ENCODE measurements at regions not wholly inside any gene's neighbourhood (a gene's known extent, or its start where the extent isn't known, plus 50 kb on each side); places are given as distances from the start of the nearest gene placed in this dataset.

DNA sequence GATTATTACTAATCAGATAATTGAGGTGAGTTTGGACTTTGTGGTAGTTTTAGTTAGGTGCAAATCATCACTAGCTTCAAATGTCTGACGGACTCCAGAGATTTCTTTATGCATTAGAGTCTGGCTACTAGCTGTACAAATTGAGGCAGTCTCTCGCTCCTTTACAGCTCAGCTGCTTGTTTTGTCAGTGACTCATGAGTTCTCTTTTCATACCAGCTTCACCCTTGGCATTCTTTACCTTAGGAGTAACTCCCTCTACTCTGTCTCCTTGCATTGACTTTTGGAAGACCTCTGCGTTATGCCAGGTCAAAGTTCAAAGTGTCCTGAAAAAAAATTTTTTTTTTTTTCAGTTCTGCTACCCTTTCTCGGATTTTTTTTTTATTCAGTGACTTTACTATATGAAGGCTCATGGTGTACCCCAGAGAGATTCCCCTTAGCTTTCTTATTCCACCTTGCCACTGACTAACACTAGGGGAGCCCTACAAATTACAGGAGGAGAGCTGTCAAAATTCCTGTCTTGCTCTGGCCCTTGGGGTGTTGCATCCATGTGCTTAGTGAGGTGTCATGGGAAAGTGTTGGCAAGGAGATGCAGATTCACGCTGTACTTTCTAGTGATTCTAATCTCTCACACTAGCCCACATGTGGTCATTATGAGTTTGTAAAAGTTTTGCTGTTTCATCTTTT is 576.6 kb downstream of the ADGRL2 start:
- TF ChIP-seq RAD21 (IDR thresholded peaks at IDR 0.05; ENCODE audit: low read depth) (no peak), FOXM1 (IDR thresholded peaks at IDR 0.05; ENCODE audit: borderline replicate concordance, low read depth) (no peak), NFIC (IDR thresholded peaks at IDR 0.05) (no peak), ZBTB7A (IDR thresholded peaks at IDR 0.05; ENCODE audit: low read depth) (no peak), REST (IDR thresholded peaks at IDR 0.05; ENCODE audit: low read depth) (no peak), CREB1 (IDR thresholded peaks at IDR 0.05; ENCODE audit: low read depth) (no peak), TCF12 (IDR thresholded peaks at IDR 0.05; ENCODE audit: low read depth) (no peak), EP300 (IDR thresholded peaks at IDR 0.05; ENCODE audit: borderline replicate concordance) (no peak), TAF1 (IDR thresholded peaks at IDR 0.05; ENCODE audit: low read depth) (no peak), USF1 (IDR thresholded peaks at IDR 0.05) (no peak), YY1 (IDR thresholded peaks at IDR 0.05; ENCODE audit: low read depth) (no peak), MAX (IDR thresholded peaks at IDR 0.05) (no peak)

DNA sequence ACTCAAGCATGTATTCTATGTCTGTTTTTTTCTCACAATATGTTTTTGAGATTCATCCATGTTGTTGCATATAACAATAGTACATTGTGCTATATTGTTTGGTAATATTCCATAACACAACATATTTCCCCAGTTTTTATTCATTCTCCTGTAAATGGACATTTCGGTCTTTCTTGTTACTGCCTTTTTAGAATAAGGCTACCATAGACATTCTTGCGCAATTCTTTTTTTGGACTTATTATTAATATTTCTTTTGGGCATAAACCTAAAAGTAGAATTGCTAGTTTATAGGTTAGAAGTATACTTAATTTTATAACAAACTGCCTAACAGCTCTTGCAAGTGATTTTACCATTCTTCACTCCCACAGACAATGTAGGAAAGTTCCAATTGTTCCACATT is 573.0 kb downstream of the ADGRL2 start:
- TF ChIP-seq CEBPB (IDR thresholded peaks at IDR 0.05) (peak; percentile 40; the same call in 1 of the 2 replicates), ZBTB7A (IDR thresholded peaks at IDR 0.05; ENCODE audit: low read depth) (no peak), NFIC (IDR thresholded peaks at IDR 0.05) (no peak)

GRCh38 chr1:82371844-82372498 is 571.2 kb downstream of the ADGRL2 start:
- no peak for TF ChIP-seq USF1 (IDR thresholded peaks at IDR 0.05)
- TF ChIP-seq FOXM1 (IDR thresholded peaks at IDR 0.05; ENCODE audit: borderline replicate concordance, low read depth), result no peak
- no peak for TF ChIP-seq TEAD4 (IDR thresholded peaks at IDR 0.05)
- TF ChIP-seq REST (IDR thresholded peaks at IDR 0.05; ENCODE audit: low read depth), result no peak

GRCh38 chr1:82367456-82367855 is 566.7 kb downstream of the ADGRL2 start:
- no peak for TF ChIP-seq CEBPB (IDR thresholded peaks at IDR 0.05)
- no peak for TF ChIP-seq RAD21 (IDR thresholded peaks at IDR 0.05; ENCODE audit: low read depth)
- no peak for TF ChIP-seq ZBTB7A (IDR thresholded peaks at IDR 0.05; ENCODE audit: low read depth)
- TF ChIP-seq YY1 (IDR thresholded peaks at IDR 0.05; ENCODE audit: low read depth), result no peak
- no peak for TF ChIP-seq MAX (IDR thresholded peaks at IDR 0.05)
- TF ChIP-seq TCF12 (IDR thresholded peaks at IDR 0.05; ENCODE audit: low read depth), result no peak
- no peak for TF ChIP-seq CREB1 (IDR thresholded peaks at IDR 0.05; ENCODE audit: low read depth)
- TF ChIP-seq USF1 (IDR thresholded peaks at IDR 0.05), result no peak
- TF ChIP-seq NFIC (IDR thresholded peaks at IDR 0.05), result no peak
- no peak for TF ChIP-seq TAF1 (IDR thresholded peaks at IDR 0.05; ENCODE audit: low read depth)
- no peak for TF ChIP-seq REST (IDR thresholded peaks at IDR 0.05; ENCODE audit: low read depth)
- TF ChIP-seq EGR1 (IDR thresholded peaks at IDR 0.05), result no peak
- TF ChIP-seq FOXM1 (IDR thresholded peaks at IDR 0.05; ENCODE audit: borderline replicate concordance, low read depth), result no peak
- no peak for TF ChIP-seq EP300 (IDR thresholded peaks at IDR 0.05; ENCODE audit: borderline replicate concordance)
- no peak for TF ChIP-seq TEAD4 (IDR thresholded peaks at IDR 0.05)

Data from Ishikawa (cell line).